Mucosa of descending colon (tissue), 3 donors: ENCODE measurements at regions not wholly inside any gene's neighbourhood (a gene's known extent, or its start where the extent isn't known, plus 50 kb on each side); places are given as distances from the start of the nearest gene placed in this dataset.
A peak's percentile ranks its signal among the peaks of the same experiment; 100 is the strongest.

ENCODE experiments used
- ATAC-seq: fragments of 200-7000 bp; cut with Tn5 transposase; one replicate; pipeline ENCODE4 v1.9.1; 2020; ENCODE audit warnings: mild to moderate bottlenecking, moderate library complexity
- DNase-seq, 3 donors: peaks; one replicate each; pipeline ENCODE4 v3.0.0-alpha.2; 2020
- H3K36me3 ChIP-seq: fragments of 200-600 bp; one replicate; pipeline ENCODE4 v1.8.0; 2021; ENCODE audit warnings: low read depth, mild to moderate bottlenecking
- H3K4me1 ChIP-seq: fragments of 200-600 bp; one replicate; pipeline ENCODE4 v1.8.0; 2021; ENCODE audit warnings: low read depth, mild to moderate bottlenecking
- H3K4me3 ChIP-seq: fragments of 200-600 bp; one replicate; pipeline ENCODE4 v1.8.0; 2021; ENCODE audit warnings: mild to moderate bottlenecking
- H3K9me3 ChIP-seq: fragments of 200-600 bp; one replicate; pipeline ENCODE4 v1.8.0; 2021; ENCODE audit warnings: mild to moderate bottlenecking
- CTCF ChIP-seq: fragments of 200-600 bp; IDR thresholded peaks from one replicate; pipeline ENCODE4 v1.8.0; 2022; ENCODE audit warnings: antibody characterized with exemption, mild to moderate bottlenecking
- intact Hi-C, 2 donors: fragments of 100-400 bp; cut with DNase I in 1 of 2; cut with micrococcal nuclease in 1 of 2; formaldehyde crosslinking; loops; one replicate each; pipeline versions ENCODE4 v1.11.0 to v1.11.1; 2022; cut with DNase I, micrococcal nuclease
- donor health status: DM: no; HTN: no; CAD: no; lungs with moderate emphysema.
- donor health status: DM: no; HTN: no; CAD: no.
- donor health status: DM: no; HTN: yes; CAD: no.

DNA sequence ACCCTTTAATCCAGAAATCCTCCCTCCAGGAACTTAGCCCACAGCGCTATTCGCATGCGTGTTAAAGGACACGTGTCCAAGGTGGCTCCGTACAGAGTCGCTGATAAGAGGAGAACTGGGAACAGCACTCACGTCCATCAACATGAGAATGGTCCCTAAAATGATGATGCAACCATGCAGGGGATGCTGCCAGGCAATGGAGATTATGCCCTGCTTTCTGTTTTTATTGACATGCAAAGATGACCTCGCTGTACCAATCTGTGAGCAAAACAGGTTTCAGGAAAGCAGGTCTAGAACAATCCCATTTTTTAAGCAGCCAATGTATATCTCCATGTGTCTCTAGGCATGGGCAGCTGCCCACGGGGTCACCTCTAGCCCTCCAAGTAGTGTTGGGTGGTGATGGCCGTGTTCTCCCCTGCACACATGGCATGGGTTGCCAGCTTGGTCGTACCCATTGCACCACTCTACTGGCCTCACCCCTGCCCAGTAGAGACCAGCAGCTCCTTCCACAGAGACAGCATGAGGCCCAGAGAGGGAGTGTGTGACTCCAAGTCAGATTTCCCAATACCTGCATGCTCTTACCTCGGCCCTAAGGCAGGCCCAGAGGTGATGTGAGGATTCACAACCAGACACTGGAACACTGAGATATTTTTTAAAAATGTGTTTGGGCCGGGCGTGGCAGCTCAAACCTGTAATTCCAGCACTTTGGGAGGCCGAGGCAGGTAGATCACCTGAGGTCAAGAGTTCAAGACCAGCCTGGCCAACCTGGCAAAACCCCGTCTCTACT lies 68.3 kb upstream of the LINC01488 start:
- peak in 1 of 3 donors; percentile 8 for DNase-seq
- no peak for TF ChIP-seq CTCF
- no peaks in the 10 kb centered on the region for H3K36me3 ChIP-seq

GRCh38 chr11:69413993-69414392 lies 67.5 kb upstream of the LINC01488 start:
- Histone ChIP-seq H3K9me3 (no peaks in the 10 kb centered on the region), H3K4me1 (no peaks in the 10 kb centered on the region), H3K36me3 (no peaks in the 10 kb centered on the region), H3K4me3 (no peak overlapping the region)
- intact Hi-C loops: no loop called here
- no peak for TF ChIP-seq CTCF
- DNase-seq (no peak), ATAC-seq (no peak)

More for the DNA sequence above, 68.3 kb upstream of the LINC01488 start:
- intact Hi-C loops: no loop called here
- no peak for ATAC-seq
- Histone ChIP-seq H3K4me1 (no peaks in the 10 kb centered on the region), H3K4me3 (no peak overlapping the region), H3K9me3 (no peaks in the 10 kb centered on the region)

- ATAC-seq (no peak), DNase-seq (peak in 1 of 3 donors; percentile 15)
- Histone ChIP-seq H3K4me3 (no peak overlapping the region), H3K36me3 (no peaks in the 10 kb centered on the region), H3K4me1 (no peaks in the 10 kb centered on the region), H3K9me3 (no peaks in the 10 kb centered on the region)
- TF ChIP-seq CTCF: no peak
- intact Hi-C loops: no loop called here
Measured at GRCh38 chr11:69414773-69415187, 66.7 kb upstream of the LINC01488 start.

DNA sequence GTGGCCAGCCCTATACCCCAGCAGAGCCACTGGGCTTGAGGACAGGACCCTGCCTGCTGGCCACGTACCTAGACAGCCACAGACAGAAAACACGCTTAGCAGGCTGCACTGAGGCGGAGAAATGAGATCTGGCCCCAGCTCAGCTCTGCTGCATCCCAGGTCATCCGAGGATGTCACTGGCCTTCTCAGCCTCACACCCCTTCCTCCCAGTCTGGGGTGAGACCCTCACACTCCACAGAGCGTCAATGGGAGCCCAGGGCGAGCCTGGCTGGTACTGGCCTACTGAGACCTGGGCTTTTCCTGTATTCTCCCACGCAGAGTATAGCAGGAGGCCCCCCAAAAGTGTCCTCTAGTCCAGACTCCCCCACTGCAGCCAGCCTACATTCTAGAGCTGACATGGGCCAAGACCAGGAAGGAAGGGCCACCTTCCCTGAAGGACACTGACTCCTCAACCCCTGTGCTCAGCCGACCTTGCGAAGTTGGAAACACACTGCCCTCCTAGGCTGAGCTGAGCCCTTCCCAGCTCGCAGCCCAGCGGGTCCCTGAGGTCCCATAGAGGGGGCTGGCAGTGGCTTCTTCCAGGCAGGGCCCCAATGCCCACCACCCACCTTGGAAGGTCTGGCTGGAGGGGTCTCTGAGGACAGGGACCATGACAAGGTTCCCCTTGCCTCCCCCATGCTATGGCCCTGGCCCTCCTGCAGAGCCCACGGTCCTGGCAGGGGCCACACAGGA lies 65.9 kb upstream of the LINC01488 start:
- TF ChIP-seq CTCF: no peak
- Histone ChIP-seq H3K4me1 (no peaks in the 10 kb centered on the region), H3K9me3 (no peaks in the 10 kb centered on the region), H3K4me3 (no peak overlapping the region), H3K36me3 (no peaks in the 10 kb centered on the region)
- ATAC-seq (no peak), DNase-seq (peak in 1 of 3 donors; percentile 17)
- intact Hi-C loops: no loop called here

DNA sequence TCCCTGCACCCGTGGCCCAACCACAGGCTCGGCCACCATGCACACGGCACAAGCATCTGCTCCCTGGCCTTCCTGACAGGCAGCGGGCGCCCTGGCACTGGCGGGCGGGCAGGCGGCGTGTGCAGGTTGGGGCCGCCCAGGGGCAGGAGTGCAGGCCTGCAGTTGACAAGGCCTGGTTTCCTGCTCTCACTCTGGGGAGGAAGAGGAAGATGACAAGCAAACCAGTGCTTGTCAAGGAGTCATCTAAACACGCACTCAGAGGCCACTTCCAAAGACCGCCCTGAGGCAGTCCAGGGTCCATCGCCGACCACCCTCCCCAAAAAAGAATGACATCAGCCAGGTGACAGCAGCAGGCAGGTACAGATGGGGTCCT lies 65.3 kb upstream of the LINC01488 start:
- ATAC-seq: no peak
- peak in 1 of 3 donors; percentile 9 for DNase-seq

More for the DNA sequence above, 65.3 kb upstream of the LINC01488 start:
- Histone ChIP-seq H3K4me3 (no peak overlapping the region), H3K9me3 (no peaks in the 10 kb centered on the region), H3K36me3 (no peaks in the 10 kb centered on the region), H3K4me1 (no peaks in the 10 kb centered on the region)
- no peak for TF ChIP-seq CTCF
- intact Hi-C loops: no loop called here
